Natural killer cell treated with Interleukin-12 subunit alpha and Interleukin-12 subunit beta and Interleukin-15 and Interleukin-18, amount 100 ng/mL, for 72 hours (primary cell): ENCODE measurements at regions not wholly inside any gene's neighbourhood (a gene's known extent, or its start where the extent isn't known, plus 50 kb on each side); places are given as distances from the start of the nearest gene placed in this dataset.

ENCODE experiments used
- ATAC-seq, 2 donors: fragments of 150-1000 bp; cut with Tn5 transposase in 1 of 2; sonication (Bioruptor Pico), chemical (Tn5 transposase) in 1 of 2; 2 replicates each; pipeline ENCODE4 v1.10.0; 2021
- DNase-seq: peaks from one replicate; pipeline ENCODE4 v3.0.0; 2022; ENCODE audit warnings: low spot score
- H3K27ac Mint-ChIP-seq, 2 donors: 1 replicate in 1 of 2; 2 replicates in 1 of 2; pipeline ENCODE4 v1.8.0; 2022; ENCODE audit warnings: mixed read lengths in 2 of 2, mild to moderate bottlenecking in 1 of 2, moderate library complexity in 1 of 2
- H3K27me3 Mint-ChIP-seq, 2 donors: 1 replicate in 1 of 2; 2 replicates in 1 of 2; pipeline ENCODE4 v1.8.0; 2022; ENCODE audit warnings: mixed read lengths in 2 of 2
- H3K36me3 Mint-ChIP-seq: one replicate; pipeline ENCODE4 v1.8.0; 2022; ENCODE audit warnings: mixed read lengths
- H3K4me1 Mint-ChIP-seq, 2 donors: 1 replicate in 1 of 2; 2 replicates in 1 of 2; pipeline ENCODE4 v1.8.0; 2022; ENCODE audit warnings: low read depth in 2 of 2, mixed read lengths in 2 of 2, mild to moderate bottlenecking in 1 of 2
- H3K4me3 Mint-ChIP-seq: one replicate; pipeline ENCODE4 v1.8.0; 2022; ENCODE audit warnings: mixed read lengths
- H3K9me3 Mint-ChIP-seq: 2 replicates; pipeline ENCODE4 v1.8.0; 2022; ENCODE audit warnings: mixed read lengths

DNA sequence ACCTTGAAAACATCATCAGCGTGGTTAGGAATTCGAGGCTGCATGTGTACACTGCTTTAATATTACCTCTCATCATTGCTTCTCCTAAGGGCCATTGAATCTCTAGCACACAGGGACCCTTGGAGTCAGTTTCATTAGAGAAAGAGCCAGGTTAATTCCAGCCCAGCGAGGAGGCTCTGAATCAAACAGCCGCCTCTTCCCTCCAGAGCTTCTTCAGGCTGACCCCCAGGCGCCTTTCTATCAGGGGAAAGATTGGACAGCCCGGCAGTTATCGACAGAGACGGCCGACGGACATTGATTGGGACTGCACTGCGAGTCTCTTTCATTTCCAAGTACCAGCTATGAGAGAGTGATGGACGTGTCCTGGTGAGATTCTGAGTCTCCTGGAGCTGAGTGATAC lies 159.2 kb downstream of the ANKRD60 start:
- H3K27ac Mint-ChIP-seq, result no peak overlapping the region
- no peak overlapping the region for H3K4me3 Mint-ChIP-seq
- ATAC-seq, result no peak
- DNase-seq, result no peak
- peaks cover 16 to 22% of the 10 kb centered on the region in 2 donors for H3K27me3 Mint-ChIP-seq
- no peaks in the 10 kb centered on the region for H3K36me3 Mint-ChIP-seq
- no peaks in the 10 kb centered on the region for H3K9me3 Mint-ChIP-seq
- H3K4me1 Mint-ChIP-seq, result peaks cover 0 to 3% of the 10 kb centered on the region in 2 donors

DNA sequence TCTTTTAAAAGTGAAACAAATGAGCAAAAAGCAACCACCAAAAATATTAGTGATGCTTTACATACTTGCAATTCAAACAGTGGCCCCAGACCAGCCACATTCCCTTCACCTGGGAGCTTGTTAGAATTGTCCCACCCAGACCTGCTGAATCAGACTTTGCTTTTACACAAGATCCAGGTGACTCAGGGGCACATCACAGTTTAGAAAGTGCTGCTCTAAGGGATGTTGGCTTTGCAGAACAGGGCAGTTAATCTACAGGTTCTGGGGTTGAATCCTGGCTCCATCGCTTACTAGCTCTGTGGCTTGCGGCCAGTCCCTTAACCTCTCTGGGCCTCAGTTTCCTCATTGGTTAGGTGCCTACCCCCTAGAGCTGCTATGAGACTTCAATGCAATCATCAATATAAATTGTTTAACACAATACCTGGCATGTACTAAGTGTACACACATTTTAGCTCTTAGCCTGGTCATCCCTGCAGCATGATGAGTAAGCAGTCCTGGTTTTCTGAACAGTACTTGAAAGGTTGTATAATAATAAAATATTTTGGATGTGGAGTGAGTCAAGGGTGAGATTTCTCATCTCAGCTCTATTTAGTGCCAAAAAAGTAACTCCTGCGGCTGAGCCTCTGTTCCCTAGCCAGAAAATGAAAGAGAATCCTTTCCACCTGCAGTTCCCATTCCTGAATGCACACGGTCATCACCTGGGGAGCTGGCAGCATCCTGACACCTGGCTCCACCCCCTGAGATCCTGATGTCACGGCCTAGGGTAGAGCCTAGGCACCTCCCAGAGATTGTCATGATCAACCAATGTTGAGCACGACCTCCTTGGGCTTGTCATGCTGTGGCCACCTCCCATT lies 162.7 kb downstream of the ANKRD60 start:
- H3K4me1 Mint-ChIP-seq, result no peaks in the 10 kb centered on the region
- ATAC-seq (no peak), DNase-seq (no peak)
- no peak overlapping the region for H3K4me3 Mint-ChIP-seq
- H3K36me3 Mint-ChIP-seq, result no peaks in the 10 kb centered on the region
- no peak overlapping the region for H3K27ac Mint-ChIP-seq
- peaks cover 12 to 28% of the 10 kb centered on the region in 2 donors for H3K27me3 Mint-ChIP-seq
- H3K9me3 Mint-ChIP-seq, result no peaks in the 10 kb centered on the region

DNA sequence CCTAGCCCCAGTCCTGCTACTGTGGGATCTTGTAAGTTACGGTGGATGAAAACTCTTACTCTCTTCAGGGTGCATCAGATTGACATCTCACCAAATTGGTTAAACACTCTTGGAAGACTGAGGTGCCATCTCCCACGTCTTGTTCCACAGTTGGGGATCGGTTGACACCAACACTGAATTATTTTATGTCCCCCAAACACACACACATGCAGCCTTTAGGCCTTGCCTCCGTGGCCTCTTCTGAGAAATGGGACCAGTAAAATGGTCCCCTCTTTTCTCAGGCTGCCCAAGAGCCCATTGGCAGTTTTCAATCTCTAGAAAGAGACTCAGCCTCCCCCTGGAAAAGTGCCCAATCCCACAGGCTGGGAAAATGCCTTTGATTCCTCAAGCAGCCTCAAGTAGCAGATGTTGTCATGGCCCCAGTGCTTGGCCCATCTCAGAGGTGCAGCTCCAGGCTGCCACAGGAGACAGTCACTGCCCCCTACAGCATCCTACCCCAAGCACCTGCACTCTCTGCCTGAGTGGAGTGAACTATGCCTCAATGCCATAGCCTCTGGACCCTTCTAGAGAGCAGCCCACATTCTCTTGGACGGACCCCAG lies 163.9 kb downstream of the ANKRD60 start:
- no peak overlapping the region for H3K27ac Mint-ChIP-seq
- no peaks in the 10 kb centered on the region for H3K9me3 Mint-ChIP-seq
- peaks cover 20 to 40% of the 10 kb centered on the region in 2 donors for H3K27me3 Mint-ChIP-seq
- no peaks in the 10 kb centered on the region for H3K36me3 Mint-ChIP-seq
- no peak overlapping the region for H3K4me3 Mint-ChIP-seq
- peak; percentile 43 to 56 for ATAC-seq
- no peaks in the 10 kb centered on the region for H3K4me1 Mint-ChIP-seq
- no peak for DNase-seq

DNA sequence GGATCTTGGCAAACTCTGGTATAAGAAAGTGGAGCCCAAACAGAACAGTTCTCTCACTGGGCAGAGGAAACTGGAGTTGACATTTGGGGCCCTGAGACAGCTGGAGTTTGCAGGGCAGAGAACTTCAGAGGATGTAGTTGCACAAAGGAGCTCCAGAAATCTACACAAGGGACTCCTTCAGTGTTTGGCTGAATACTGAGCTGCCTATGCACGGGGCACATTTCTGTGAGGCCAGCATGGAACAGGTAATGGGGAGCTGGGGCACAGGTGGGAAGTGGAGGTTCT lies 169.3 kb downstream of the ANKRD60 start:
- Mint-ChIP-seq H3K27ac (no peak overlapping the region), H3K4me3 (no peak overlapping the region), H3K36me3 (no peaks in the 10 kb centered on the region), H3K9me3 (no peaks in the 10 kb centered on the region), H3K27me3 (peaks cover 31 to 58% of the 10 kb centered on the region in 2 donors), H3K4me1 (no peaks in the 10 kb centered on the region)
- no peak for DNase-seq
- peak in 1 of 2 donors; percentile 40 for ATAC-seq

GRCh38 chr20:58058421-58059259 lies 169.8 kb downstream of the ANKRD60 start:
- no peak overlapping the region for H3K27ac Mint-ChIP-seq
- H3K4me3 Mint-ChIP-seq, result no peak overlapping the region
- H3K4me1 Mint-ChIP-seq, result no peaks in the 10 kb centered on the region
- DNase-seq (no peak), ATAC-seq (no peak)
- no peaks in the 10 kb centered on the region for H3K36me3 Mint-ChIP-seq
- peaks cover 34 to 58% of the 10 kb centered on the region in 2 donors for H3K27me3 Mint-ChIP-seq
- H3K9me3 Mint-ChIP-seq, result no peaks in the 10 kb centered on the region

DNA sequence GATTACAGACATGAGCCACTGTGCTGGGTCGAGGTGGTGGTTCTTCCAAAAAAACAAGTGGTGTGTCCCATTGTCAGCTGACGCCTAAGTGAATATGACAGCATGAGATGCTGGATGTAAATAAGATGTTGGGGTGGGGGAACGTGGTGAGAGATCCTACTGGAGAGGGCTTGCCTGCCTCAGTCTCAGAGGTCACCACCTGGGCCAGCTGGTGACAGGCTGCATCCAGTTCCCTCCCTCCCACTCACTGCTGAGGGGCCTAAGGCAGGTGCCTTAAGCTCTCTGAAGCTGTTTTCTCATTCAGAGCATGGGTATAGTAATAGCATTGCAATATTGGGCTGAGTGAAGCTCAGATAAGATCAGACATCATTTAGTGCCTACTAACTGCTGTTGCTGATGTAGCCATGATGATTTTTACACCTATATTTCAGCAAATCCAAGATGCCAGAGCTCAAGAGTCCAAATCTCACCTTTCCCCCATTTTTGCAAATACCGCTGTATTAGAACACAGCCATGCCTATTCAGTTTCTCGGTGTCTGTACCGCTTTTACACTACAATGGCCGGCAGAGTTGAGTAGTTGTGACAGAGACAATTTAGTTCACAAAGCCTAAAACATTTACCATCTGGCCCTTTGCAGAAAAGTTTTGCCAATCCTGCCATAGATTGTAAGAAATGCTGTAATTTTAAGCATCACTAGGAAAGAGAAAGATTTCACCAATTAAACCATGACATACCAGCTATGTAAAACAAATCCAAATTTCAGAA lies 171.3 kb downstream of the ANKRD60 start:
- no peaks in the 10 kb centered on the region for H3K36me3 Mint-ChIP-seq
- ATAC-seq, result no peak
- no peaks in the 10 kb centered on the region for H3K4me1 Mint-ChIP-seq
- no peak for DNase-seq
- H3K27me3 Mint-ChIP-seq, result peaks cover 29 to 48% of the 10 kb centered on the region in 2 donors
- H3K9me3 Mint-ChIP-seq, result no peaks in the 10 kb centered on the region
- H3K27ac Mint-ChIP-seq, result no peak overlapping the region
- H3K4me3 Mint-ChIP-seq, result no peak overlapping the region

DNA sequence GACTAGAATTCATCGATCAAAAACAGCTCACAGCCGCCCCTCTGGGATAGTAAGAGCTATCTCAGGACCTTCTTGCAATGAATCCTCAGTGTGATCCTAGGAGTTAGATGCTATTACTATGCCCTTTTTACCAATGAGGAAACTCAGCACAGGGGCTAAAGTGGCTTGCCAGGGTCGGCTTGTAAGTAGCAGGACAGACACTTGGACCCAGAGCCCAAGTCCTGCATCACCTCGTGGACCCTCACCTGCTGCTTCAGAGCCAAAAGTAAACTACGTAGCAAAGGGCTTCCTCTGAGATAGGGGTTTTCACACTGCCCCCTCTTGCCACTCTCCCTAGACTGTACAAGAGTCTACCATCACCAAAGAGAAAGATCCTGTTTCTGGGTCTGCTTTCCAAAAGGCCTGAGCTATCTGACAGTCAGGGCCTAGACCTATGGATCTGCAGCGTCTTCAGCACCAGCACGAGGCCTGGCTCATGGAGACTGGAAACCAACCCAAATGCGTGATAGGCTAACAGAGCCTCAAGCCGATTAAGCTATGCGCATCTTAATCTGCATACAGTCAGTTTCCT lies 172.3 kb downstream of the ANKRD60 start:
- ATAC-seq (no peak), DNase-seq (no peak)
- Mint-ChIP-seq H3K4me1 (no peaks in the 10 kb centered on the region), H3K27me3 (peaks cover 26 to 38% of the 10 kb centered on the region in 2 donors), H3K36me3 (no peaks in the 10 kb centered on the region), H3K27ac (no peak overlapping the region), H3K4me3 (no peak overlapping the region), H3K9me3 (no peaks in the 10 kb centered on the region)

DNA sequence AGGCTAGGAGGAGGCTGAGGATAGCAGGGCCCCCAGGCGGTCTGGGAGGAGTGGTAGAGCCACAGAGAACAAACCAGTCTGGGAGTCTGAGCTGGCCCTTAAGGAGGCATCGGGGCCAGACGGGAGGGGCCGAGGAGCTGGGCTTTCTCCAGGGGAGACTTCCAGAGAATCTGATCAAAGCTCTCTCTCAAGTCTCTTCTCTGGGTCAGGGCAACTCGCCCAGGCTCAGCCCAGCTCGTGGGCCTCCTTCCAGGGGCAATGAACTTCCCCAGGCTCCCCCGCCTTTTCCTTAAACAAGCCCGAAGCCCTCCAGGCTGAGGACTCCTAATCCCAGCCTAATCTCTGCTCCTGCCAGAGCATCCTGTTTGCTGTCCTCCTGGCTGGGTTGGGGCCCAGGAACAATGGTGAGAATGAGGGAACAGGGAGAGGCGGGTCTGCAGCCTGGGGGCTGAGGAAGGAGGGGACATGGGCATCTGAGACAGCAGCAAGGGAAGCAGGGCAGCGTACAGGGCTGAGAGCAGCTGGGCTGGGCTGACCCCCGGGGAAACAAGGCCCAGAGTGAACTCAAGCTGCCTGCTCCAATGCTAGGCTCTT lies 173.6 kb downstream of the ANKRD60 start:
- no peak for DNase-seq
- no peaks in the 10 kb centered on the region for H3K9me3 Mint-ChIP-seq
- peak in 1 of 2 donors; percentile 26 for ATAC-seq
- H3K27me3 Mint-ChIP-seq, result peaks cover 20 to 35% of the 10 kb centered on the region in 2 donors
- H3K4me1 Mint-ChIP-seq, result no peaks in the 10 kb centered on the region
- H3K36me3 Mint-ChIP-seq, result no peaks in the 10 kb centered on the region
- no peak overlapping the region for H3K27ac Mint-ChIP-seq
- H3K4me3 Mint-ChIP-seq, result no peak overlapping the region

DNA sequence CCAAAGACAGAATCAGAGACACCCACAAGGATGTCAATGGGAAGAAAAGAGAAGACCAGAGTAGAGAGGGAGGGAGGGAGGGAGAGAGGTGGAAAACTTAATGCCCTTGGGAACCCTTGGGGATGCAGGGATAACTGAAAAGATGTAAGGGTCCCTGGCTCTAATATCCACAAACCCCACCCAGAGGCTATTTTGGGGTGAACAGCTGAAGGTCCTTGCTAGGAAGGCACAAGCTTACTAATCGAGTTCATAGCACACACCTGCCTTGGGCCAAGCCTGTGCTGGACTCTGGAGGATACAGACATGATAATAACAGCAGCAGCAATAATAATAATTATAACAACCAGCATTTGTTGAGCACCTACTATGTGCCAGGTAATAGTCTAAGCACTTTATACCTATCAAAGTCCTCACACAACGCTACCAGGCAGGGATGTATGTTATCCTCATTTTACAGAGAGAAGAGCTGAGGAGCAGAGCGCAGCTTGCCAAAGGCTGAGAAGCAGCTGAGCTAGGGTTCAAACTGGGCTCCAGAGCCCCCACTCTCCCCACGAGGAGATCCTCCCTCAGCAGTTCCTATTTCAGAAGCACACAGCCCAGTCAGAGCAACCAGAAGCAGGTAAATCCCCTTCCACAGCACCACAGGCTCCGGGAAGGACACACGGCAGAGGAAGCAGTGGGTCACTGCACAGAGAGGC lies 174.2 kb downstream of the ANKRD60 start:
- Mint-ChIP-seq H3K9me3 (no peaks in the 10 kb centered on the region), H3K36me3 (no peaks in the 10 kb centered on the region), H3K4me3 (no peak overlapping the region), H3K27me3 (peaks cover 13 to 35% of the 10 kb centered on the region in 2 donors), H3K27ac (no peak overlapping the region), H3K4me1 (no peaks in the 10 kb centered on the region)
- no peak for ATAC-seq
- DNase-seq, result no peak

DNA sequence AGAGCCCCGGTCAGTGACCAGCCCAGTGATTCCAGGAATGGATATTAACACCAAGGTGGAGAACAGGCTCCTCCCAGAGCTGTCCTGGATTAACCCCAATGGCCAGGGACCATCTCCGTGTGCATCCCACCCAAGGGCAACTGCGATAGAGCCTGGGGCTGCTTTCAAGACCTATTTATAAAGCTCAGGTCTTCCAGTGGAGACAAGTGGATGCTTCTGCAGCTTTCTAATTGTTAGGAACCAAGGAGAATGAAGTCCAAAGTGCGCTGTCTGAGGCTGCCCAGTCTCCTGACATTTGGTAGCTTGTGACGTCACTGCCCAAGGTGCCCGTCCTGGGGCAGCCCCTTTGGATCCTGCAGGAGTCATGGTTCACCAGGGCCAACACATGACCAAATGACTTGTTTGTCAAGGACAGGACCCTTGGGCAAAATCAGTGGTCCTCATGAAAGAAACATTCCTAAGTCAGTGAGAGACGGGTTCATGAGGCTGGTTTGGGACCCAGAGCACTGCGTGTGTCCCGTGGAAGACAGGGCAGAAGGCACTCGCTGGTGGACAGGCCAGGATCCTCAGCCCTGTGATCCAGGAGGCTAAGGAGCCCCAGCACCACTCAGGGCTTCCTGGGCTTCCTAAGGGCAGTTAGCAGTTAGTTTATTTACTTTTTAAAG lies 174.9 kb downstream of the ANKRD60 start:
- H3K4me3 Mint-ChIP-seq, result no peak overlapping the region
- no peaks in the 10 kb centered on the region for H3K36me3 Mint-ChIP-seq
- ATAC-seq (no peak), DNase-seq (no peak)
- H3K27me3 Mint-ChIP-seq, result peaks cover 7 to 35% of the 10 kb centered on the region in 2 donors
- no peaks in the 10 kb centered on the region for H3K4me1 Mint-ChIP-seq
- no peaks in the 10 kb centered on the region for H3K9me3 Mint-ChIP-seq
- no peak overlapping the region for H3K27ac Mint-ChIP-seq

GRCh38 chr20:58051367-58051766 lies 177.1 kb downstream of the ANKRD60 start:
- no peak for ATAC-seq
- Mint-ChIP-seq H3K9me3 (no peaks in the 10 kb centered on the region), H3K4me3 (no peak overlapping the region), H3K36me3 (no peaks in the 10 kb centered on the region), H3K27me3 (peaks cover 8 to 26% of the 10 kb centered on the region in 2 donors), H3K27ac (no peak overlapping the region), H3K4me1 (no peaks in the 10 kb centered on the region)
- DNase-seq, result no peak

GRCh38 chr20:58048096-58048702 lies 180.3 kb downstream of the ANKRD60 start:
- no peak for ATAC-seq
- H3K36me3 Mint-ChIP-seq, result no peaks in the 10 kb centered on the region
- H3K27ac Mint-ChIP-seq, result no peak overlapping the region
- peaks cover 4 to 26% of the 10 kb centered on the region in 2 donors for H3K27me3 Mint-ChIP-seq
- H3K9me3 Mint-ChIP-seq, result no peaks in the 10 kb centered on the region
- no peak for DNase-seq
- no peak overlapping the region for H3K4me3 Mint-ChIP-seq
- H3K4me1 Mint-ChIP-seq, result no peaks in the 10 kb centered on the region
